ENCODE measurements at regions not wholly inside any gene's neighbourhood (a gene's known extent, or its start where the extent isn't known, plus 50 kb on each side); places are given as distances from the start of the nearest gene placed in this dataset.

- no peak for TF ChIP-seq EZH2phosphoT487 (IDR thresholded peaks at IDR 0.05; ENCODE audit: insufficient read depth, low read depth)
- TF ChIP-seq EZH2 (IDR thresholded peaks at IDR 0.05; ENCODE audit: insufficient read depth, poor library complexity, severe bottlenecking) = no peak
Observed at GRCh38 chr3:13199899-13200451, 126.7 kb upstream of the IQSEC1 start.
